Mesendoderm (in vitro differentiated cells): ENCODE measurements at regions not wholly inside any gene's neighbourhood (a gene's known extent, or its start where the extent isn't known, plus 50 kb on each side); places are given as distances from the start of the nearest gene placed in this dataset.

Source experiments
- DNase-seq: peaks from one replicate; pipeline ENCODE4 v3.0.0; 2013
- H2AK5ac ChIP-seq: 2 replicates; pipeline ENCODE4 v1.6.1; 2013; ENCODE audit warnings: low read length, inconsistent platforms
- H2BK120ac ChIP-seq: 2 replicates; pipeline ENCODE4 v1.6.1; 2013; ENCODE audit warnings: low read depth, mild to moderate bottlenecking, low read length, moderate library complexity, mixed read lengths
- H2BK15ac ChIP-seq: replicated peaks from 2 replicates; pipeline ENCODE4 v1.6.1; 2013; ENCODE audit warnings: low read depth, mild to moderate bottlenecking, moderate library complexity
- H2BK5ac ChIP-seq: 2 replicates; pipeline ENCODE4 v1.6.1; 2013; ENCODE audit warnings: low read length, inconsistent platforms
- H3K18ac ChIP-seq: 2 replicates; pipeline ENCODE4 v1.6.1; 2013; ENCODE audit warnings: mild to moderate bottlenecking, low read length, mixed read lengths
- H3K23ac ChIP-seq: one replicate; pipeline ENCODE4 v1.6.1; 2013; ENCODE audit warnings: low read length
- H3K27ac ChIP-seq: 2 replicates; pipeline ENCODE4 v1.5.1; 2013; ENCODE audit warnings: low read depth, mild to moderate bottlenecking, inconsistent platforms, low read length, moderate library complexity
- H3K27me3 ChIP-seq: 2 replicates; pipeline ENCODE4 v1.6.1; 2013; ENCODE audit warnings: low read length, control low read depth, mild to moderate bottlenecking, inconsistent platforms; ENCODE audit not compliant: insufficient read depth, poor library complexity
- H3K36me3 ChIP-seq: 2 replicates; pipeline ENCODE4 v1.6.1; 2013; ENCODE audit warnings: low read length, inconsistent platforms; ENCODE audit not compliant: control insufficient read depth, insufficient read depth
- H3K4ac ChIP-seq: one replicate; pipeline ENCODE4 v1.6.1; 2013; ENCODE audit warnings: low read depth, mild to moderate bottlenecking, low read length, moderate library complexity
- H3K4me1 ChIP-seq: 2 replicates; pipeline ENCODE4 v1.6.1; 2013; ENCODE audit warnings: low read depth, low read length, inconsistent platforms; ENCODE audit not compliant: control insufficient read depth
- H3K4me2 ChIP-seq: 2 replicates; pipeline ENCODE4 v1.6.1; 2013; ENCODE audit warnings: low read length
- H3K4me3 ChIP-seq: 2 replicates; pipeline ENCODE4 v1.5.1; 2013; ENCODE audit warnings: mild to moderate bottlenecking, low read length
- H3K56ac ChIP-seq: one replicate; pipeline ENCODE4 v1.6.1; 2013; ENCODE audit warnings: low read length
- H3K79me1 ChIP-seq: 2 replicates; pipeline ENCODE4 v1.6.1; 2013; ENCODE audit warnings: low read length, inconsistent platforms
- H3K79me2 ChIP-seq: 2 replicates; pipeline ENCODE4 v1.6.1; 2013; ENCODE audit warnings: mild to moderate bottlenecking, low read length; ENCODE audit not compliant: control insufficient read depth, insufficient read depth
- H3K9ac ChIP-seq: 2 replicates; pipeline ENCODE4 v1.6.1; 2013; ENCODE audit warnings: low read length, inconsistent platforms
- H4K5ac ChIP-seq: one replicate; pipeline ENCODE4 v1.6.1; 2013; ENCODE audit warnings: low read length
- H4K8ac ChIP-seq: one replicate; pipeline ENCODE4 v1.6.1; 2013; ENCODE audit warnings: low read depth, mild to moderate bottlenecking, control low read depth, low read length, moderate library complexity
- WGBS: extraction: QIAGEN DNeasy Blood & Tissue Kit; methylation state at CpG from one replicate; pipeline ENCODE4 v1.1.7; 2013; ENCODE audit warnings: low lambda C conversion rate, missing lambda C conversion rate; ENCODE audit not compliant: insufficient coverage; ENCODE audit errors: extremely low coverage; 5-methylcytosine and 5-hydroxymethylcytosine counted together

DNA sequence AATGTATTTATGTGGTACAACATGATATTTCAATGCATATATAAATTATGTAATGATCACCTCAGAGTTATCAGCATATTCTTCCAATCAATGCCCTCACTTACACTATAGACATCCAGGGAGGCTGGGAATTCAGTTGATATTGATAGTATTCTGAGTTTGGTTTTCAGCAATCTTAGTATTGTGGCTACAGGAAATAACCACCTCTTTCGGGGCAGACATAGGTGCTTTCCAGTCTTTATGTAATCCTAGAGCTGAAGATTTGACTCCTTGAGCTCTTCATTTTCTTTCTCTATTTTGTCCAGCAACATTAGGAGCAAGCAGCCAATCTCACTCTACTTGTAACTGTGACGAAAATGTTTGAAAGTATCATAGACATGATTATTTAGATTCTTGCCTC, 712.7 kb upstream of the KIRREL3 start:
- H3K9ac ChIP-seq = no peak overlapping the region
- no peak overlapping the region for H3K23ac ChIP-seq
- no CpG with 5 or more reads among the region's 2 CpGs for WGBS
- no peak overlapping the region for H3K4ac ChIP-seq
- no peak overlapping the region for H2AK5ac ChIP-seq
- no peak overlapping the region for H4K8ac ChIP-seq
- H3K79me1 ChIP-seq = no peaks in the 10 kb centered on the region
- H2BK15ac ChIP-seq = no peak overlapping the region
- no peak overlapping the region for H4K5ac ChIP-seq
- no peaks in the 10 kb centered on the region for H3K36me3 ChIP-seq
- no peaks in the 10 kb centered on the region for H3K79me2 ChIP-seq
- no peak overlapping the region for H3K27ac ChIP-seq
- no peak overlapping the region for H2BK120ac ChIP-seq
- H3K27me3 ChIP-seq = no peaks in the 10 kb centered on the region
- DNase-seq = no peak
- H2BK5ac ChIP-seq = no peak overlapping the region
- no peak overlapping the region for H3K4me2 ChIP-seq
- no peak overlapping the region for H3K4me3 ChIP-seq
- H3K18ac ChIP-seq = no peak overlapping the region
- no peaks in the 10 kb centered on the region for H3K4me1 ChIP-seq
- no peak overlapping the region for H3K56ac ChIP-seq

DNA sequence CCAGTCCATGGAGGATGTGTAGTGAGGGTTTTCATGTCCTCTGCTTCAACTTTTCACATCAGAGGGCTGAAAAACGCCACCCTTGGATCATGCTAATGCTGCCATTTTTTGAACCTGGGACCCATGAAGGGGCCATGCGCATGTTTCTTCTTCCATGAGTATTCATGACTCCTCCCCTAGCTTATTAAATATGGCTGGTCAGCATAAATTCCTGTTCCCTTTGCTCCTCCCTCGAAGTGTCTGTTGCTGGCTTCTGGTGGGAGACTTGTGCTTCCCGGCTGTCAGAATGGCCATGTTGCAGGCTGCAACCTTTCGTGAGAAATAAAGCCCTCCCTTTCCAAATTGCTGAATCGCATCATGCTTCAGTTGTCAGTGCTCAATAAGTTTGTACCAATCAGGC, 711.2 kb upstream of the KIRREL3 start:
- H2AK5ac ChIP-seq = no peak overlapping the region
- H3K4ac ChIP-seq = no peak overlapping the region
- no peaks in the 10 kb centered on the region for H3K4me1 ChIP-seq
- no CpG with 5 or more reads among the region's 6 CpGs for WGBS
- no peak overlapping the region for H4K5ac ChIP-seq
- no peaks in the 10 kb centered on the region for H3K79me2 ChIP-seq
- no peak overlapping the region for H2BK5ac ChIP-seq
- H3K9ac ChIP-seq = no peak overlapping the region
- no peak overlapping the region for H2BK15ac ChIP-seq
- no peaks in the 10 kb centered on the region for H3K79me1 ChIP-seq
- H2BK120ac ChIP-seq = no peak overlapping the region
- no peak overlapping the region for H3K23ac ChIP-seq
- H3K27me3 ChIP-seq = no peaks in the 10 kb centered on the region
- no peak overlapping the region for H3K18ac ChIP-seq
- DNase-seq = no peak
- no peak overlapping the region for H3K27ac ChIP-seq
- H3K56ac ChIP-seq = no peak overlapping the region
- no peak overlapping the region for H3K4me2 ChIP-seq
- H4K8ac ChIP-seq = no peak overlapping the region
- H3K4me3 ChIP-seq = no peak overlapping the region
- no peaks in the 10 kb centered on the region for H3K36me3 ChIP-seq

DNA sequence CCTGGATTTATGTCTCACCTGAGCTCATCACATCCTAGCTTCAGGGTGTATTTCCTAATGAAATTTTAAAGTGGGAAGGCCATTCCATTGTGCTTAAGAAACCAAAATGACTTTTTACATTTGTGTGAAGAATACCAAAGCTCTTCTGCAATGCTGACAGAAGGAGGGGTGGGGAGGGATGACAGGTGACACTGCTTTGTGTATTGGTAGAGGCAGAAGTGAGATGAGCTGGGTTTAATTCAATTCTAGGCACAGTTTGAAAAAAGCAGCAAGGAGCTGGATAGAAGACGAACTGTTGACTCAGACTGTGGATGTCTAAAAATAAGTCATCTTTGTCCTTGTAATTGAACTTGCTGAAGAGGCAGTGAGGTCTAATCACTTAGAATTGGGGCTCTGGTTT, 710.3 kb upstream of the KIRREL3 start:
- Histone ChIP-seq H2AK5ac (no peak overlapping the region), H3K23ac (no peak overlapping the region), H3K27ac (no peak overlapping the region), H3K27me3 (no peaks in the 10 kb centered on the region), H3K4me2 (no peak overlapping the region), H2BK120ac (no peak overlapping the region), H2BK15ac (no peak overlapping the region), H2BK5ac (no peak overlapping the region), H3K18ac (no peak overlapping the region), H3K4ac (no peak overlapping the region), H4K8ac (no peak overlapping the region), H3K9ac (no peak overlapping the region), H3K36me3 (no peaks in the 10 kb centered on the region), H3K4me1 (no peaks in the 10 kb centered on the region), H3K79me2 (no peaks in the 10 kb centered on the region), H3K56ac (no peak overlapping the region), H4K5ac (no peak overlapping the region), H3K4me3 (no peak overlapping the region), H3K79me1 (no peaks in the 10 kb centered on the region)
- no CpG with 5 or more reads among the region's 1 CpG for WGBS
- no peak for DNase-seq

DNA sequence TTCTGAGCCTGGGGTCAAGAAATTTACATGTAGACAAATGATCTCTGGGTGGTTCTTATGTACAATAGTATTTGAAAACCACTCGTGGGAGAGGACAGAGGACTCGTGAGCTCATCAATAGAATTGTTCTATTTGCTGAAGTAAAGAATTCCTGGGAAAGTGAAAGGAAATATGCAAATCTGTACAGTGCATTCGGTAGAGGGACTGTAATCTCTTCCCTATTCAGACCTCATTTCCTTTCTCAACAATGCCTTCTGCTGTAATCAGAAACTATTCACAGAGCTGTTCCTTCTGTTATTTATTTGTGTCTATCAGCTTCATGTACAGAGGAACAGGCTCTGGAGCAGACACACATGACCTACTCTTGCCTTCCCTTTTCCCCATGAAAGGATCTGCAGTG, 709.4 kb upstream of the KIRREL3 start:
- no peak overlapping the region for H3K27ac ChIP-seq
- H3K27me3 ChIP-seq = no peaks in the 10 kb centered on the region
- H3K36me3 ChIP-seq = no peaks in the 10 kb centered on the region
- no peak overlapping the region for H4K8ac ChIP-seq
- H2BK15ac ChIP-seq = no peak overlapping the region
- H2BK120ac ChIP-seq = no peak overlapping the region
- no peak overlapping the region for H4K5ac ChIP-seq
- no peak overlapping the region for H2AK5ac ChIP-seq
- no peaks in the 10 kb centered on the region for H3K4me1 ChIP-seq
- no CpG with 5 or more reads among the region's 3 CpGs for WGBS
- no peak overlapping the region for H3K4me3 ChIP-seq
- H3K18ac ChIP-seq = no peak overlapping the region
- H3K23ac ChIP-seq = no peak overlapping the region
- no peaks in the 10 kb centered on the region for H3K79me1 ChIP-seq
- H3K4ac ChIP-seq = no peak overlapping the region
- DNase-seq = no peak
- H3K79me2 ChIP-seq = no peaks in the 10 kb centered on the region
- H3K9ac ChIP-seq = no peak overlapping the region
- H2BK5ac ChIP-seq = no peak overlapping the region
- H3K56ac ChIP-seq = no peak overlapping the region
- H3K4me2 ChIP-seq = no peak overlapping the region

DNA sequence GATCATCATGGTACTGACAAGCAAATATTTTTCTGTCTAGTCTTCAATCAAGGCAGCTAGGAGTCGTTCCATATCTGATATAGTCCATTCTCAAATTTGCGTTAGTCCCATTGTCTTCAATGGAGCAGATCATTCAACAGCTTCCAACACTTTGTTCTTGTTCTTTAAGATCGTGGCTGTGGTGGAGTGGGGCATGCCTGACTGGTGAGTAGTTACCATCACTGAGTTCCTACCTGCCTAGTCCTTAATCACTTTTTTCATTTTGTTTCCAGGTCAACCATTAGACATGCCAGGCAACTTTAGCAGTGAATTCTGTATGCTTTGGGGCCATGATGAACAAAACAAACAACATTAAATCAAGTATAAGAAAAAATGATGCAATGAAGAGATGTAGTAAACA, 693.1 kb upstream of the KIRREL3 start:
- Histone ChIP-seq H3K27ac (no peak overlapping the region), H3K79me1 (no peaks in the 10 kb centered on the region), H3K4me2 (no peak overlapping the region), H2BK5ac (no peak overlapping the region), H3K4me3 (no peak overlapping the region), H3K27me3 (no peaks in the 10 kb centered on the region), H3K79me2 (no peaks in the 10 kb centered on the region), H3K56ac (no peak overlapping the region), H2BK120ac (no peak overlapping the region), H2AK5ac (no peak overlapping the region), H4K5ac (no peak overlapping the region), H3K36me3 (no peaks in the 10 kb centered on the region), H4K8ac (no peak overlapping the region), H3K23ac (no peak overlapping the region), H3K4me1 (no peaks in the 10 kb centered on the region), H3K4ac (no peak overlapping the region), H3K18ac (no peak overlapping the region), H2BK15ac (no peak overlapping the region), H3K9ac (no peak overlapping the region)
- no peak for DNase-seq
- no CpG with 5 or more reads among the region's 3 CpGs for WGBS

DNA sequence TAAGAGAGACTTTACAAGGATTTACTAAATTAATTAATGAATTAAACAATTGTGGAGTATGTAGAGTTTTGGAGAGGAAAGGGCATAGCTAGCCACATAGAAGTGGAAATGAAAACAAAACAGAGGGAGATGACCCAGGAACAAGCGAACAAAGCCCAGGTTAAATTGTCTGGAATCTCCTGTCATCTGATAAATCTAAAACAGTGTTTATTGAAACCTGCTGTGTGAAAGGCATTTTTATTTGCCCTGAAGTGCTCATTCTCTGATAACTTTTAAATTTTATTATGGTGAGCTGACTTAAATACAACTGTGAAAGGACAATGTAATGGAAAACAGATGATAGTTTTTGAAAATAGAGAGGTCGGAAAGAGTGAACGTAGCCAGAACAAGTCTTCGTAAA, 682.8 kb upstream of the KIRREL3 start:
- H3K36me3 ChIP-seq = no peaks in the 10 kb centered on the region
- H3K4me2 ChIP-seq = no peak overlapping the region
- H3K4ac ChIP-seq = no peak overlapping the region
- no peak overlapping the region for H3K56ac ChIP-seq
- no peak overlapping the region for H2AK5ac ChIP-seq
- H3K18ac ChIP-seq = no peak overlapping the region
- 100% methylated on average over 3 of the region's 4 CpGs for WGBS
- DNase-seq = no peak
- H3K23ac ChIP-seq = no peak overlapping the region
- H3K79me1 ChIP-seq = no peaks in the 10 kb centered on the region
- no peak overlapping the region for H2BK5ac ChIP-seq
- no peak overlapping the region for H2BK15ac ChIP-seq
- no peak overlapping the region for H3K4me3 ChIP-seq
- H4K5ac ChIP-seq = no peak overlapping the region
- no peak overlapping the region for H3K27ac ChIP-seq
- H3K4me1 ChIP-seq = no peaks in the 10 kb centered on the region
- H3K9ac ChIP-seq = no peak overlapping the region
- H3K27me3 ChIP-seq = no peaks in the 10 kb centered on the region
- no peaks in the 10 kb centered on the region for H3K79me2 ChIP-seq
- H4K8ac ChIP-seq = no peak overlapping the region
- H2BK120ac ChIP-seq = no peak overlapping the region
